GM13976 (cell line): ENCODE measurements at regions not wholly inside any gene's neighbourhood (a gene's known extent, or its start where the extent isn't known, plus 50 kb on each side); places are given as distances from the start of the nearest gene placed in this dataset.

Experiments
- DNase-seq: peaks from one replicate; pipeline ENCODE4 v3.0.0; 2012; ENCODE audit warnings: low spot score
- CTCF ChIP-seq: IDR thresholded peaks from 2 replicates; pipeline ENCODE4 v1.5.1; 2012; ENCODE audit warnings: borderline replicate concordance, mild to moderate bottlenecking; ENCODE audit not compliant: insufficient read depth; ENCODE audit errors: extremely low read depth, missing control alignments, control extremely low read depth
- in situ Hi-C: fragments of 300-500 bp; cut with MboI; formaldehyde crosslinking; loops from one replicate; pipeline ENCODE4 v1.12.0; 2022; ENCODE audit warnings: low sequenced_read_pairs, mixed read lengths, inconsistent platforms; ENCODE audit not compliant: unreplicated experiment

- in situ Hi-C loops, result no loop called here
- TF ChIP-seq CTCF, result no peak
- no peak for DNase-seq
Measured at GRCh38 chr16:79895053-79895916, 294.7 kb upstream of the MAF start.

- in situ Hi-C loops, result no loop called here
- no peak for TF ChIP-seq CTCF
- no peak for DNase-seq
Measured at GRCh38 chr16:79893445-79893844, 292.9 kb upstream of the MAF start.

- in situ Hi-C loops, result no loop called here
- no peak for TF ChIP-seq CTCF
- no peak for DNase-seq
Measured at GRCh38 chr16:79892278-79892677, 291.7 kb upstream of the MAF start.

- DNase-seq, result no peak
- TF ChIP-seq CTCF, result no peak
- in situ Hi-C loops, result no loop called here
Measured at GRCh38 chr16:79891458-79891857, 290.9 kb upstream of the MAF start.

GRCh38 chr16:79887541-79888540, 287.3 kb upstream of the MAF start:
- TF ChIP-seq CTCF, result no peak
- DNase-seq, result no peak
- in situ Hi-C loops, result no loop called here

- TF ChIP-seq CTCF, result no peak
- in situ Hi-C loops, result no loop called here
- no peak for DNase-seq
Measured at GRCh38 chr16:79885320-79885719, 284.8 kb upstream of the MAF start.
